ES-I3 (cell line): ENCODE measurements at regions not wholly inside any gene's neighbourhood (a gene's known extent, or its start where the extent isn't known, plus 50 kb on each side); places are given as distances from the start of the nearest gene placed in this dataset.
"Not testable (repeated sequence)": the region's sequence is repeated elsewhere in the genome, so short reads cannot be mapped to it uniquely, and the experiment has no call there.

Experiments
- H3K36me3 ChIP-seq: 2 replicates; pipeline ENCODE4 v1.6.1; 2013; ENCODE audit warnings: mild to moderate bottlenecking, low read length, control low read depth, moderate library complexity; ENCODE audit not compliant: insufficient read depth
- H3K4me1 ChIP-seq: 2 replicates; pipeline ENCODE4 v1.6.1; 2013; ENCODE audit warnings: mild to moderate bottlenecking, control low read depth, low read length; ENCODE audit not compliant: insufficient read depth
- H3K9ac ChIP-seq: 2 replicates; pipeline ENCODE4 v1.6.1; 2013; ENCODE audit warnings: low read depth, mild to moderate bottlenecking, low read length, moderate library complexity
- H3K9me3 ChIP-seq: 2 replicates; pipeline ENCODE4 v1.6.1; 2013; ENCODE audit warnings: mild to moderate bottlenecking, low read length, moderate library complexity; ENCODE audit not compliant: control insufficient read depth, insufficient read depth

GRCh38 chr12:67107751-67108269, 161.3 kb upstream of the CAND1 start:
- no peak overlapping the region for H3K9ac ChIP-seq
- peaks cover 5% of the 10 kb centered on the region for H3K4me1 ChIP-seq
- no peaks in the 10 kb centered on the region for H3K36me3 ChIP-seq
- H3K9me3 ChIP-seq, result no peaks in the 10 kb centered on the region

- not testable (repeated sequence) for H3K36me3 ChIP-seq, H3K9me3 ChIP-seq, H3K9ac ChIP-seq, H3K4me1 ChIP-seq
Measured at GRCh38 chr12:67110345-67110744, 158.8 kb upstream of the CAND1 start.

DNA sequence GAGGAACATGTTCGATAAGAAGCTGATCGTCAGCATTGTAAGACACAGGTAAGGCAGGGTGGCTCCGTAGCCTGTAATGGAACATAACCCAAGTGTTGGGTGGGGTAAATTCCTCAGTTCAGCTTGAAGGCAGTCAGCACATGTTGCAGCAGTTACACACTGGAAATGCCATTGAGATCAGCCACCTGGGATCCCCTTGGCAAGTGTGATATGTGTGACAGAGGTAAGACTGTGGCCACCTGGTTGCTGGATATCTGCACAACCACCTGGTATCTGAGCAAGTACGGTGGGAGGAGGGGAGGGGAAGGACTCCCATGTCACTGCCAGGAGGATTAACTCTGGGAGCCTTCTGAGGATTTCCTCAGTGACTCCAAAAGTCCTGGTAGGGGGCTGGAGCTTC, 158.0 kb upstream of the CAND1 start:
- Histone ChIP-seq H3K36me3 (no peaks in the 10 kb centered on the region), H3K9ac (no peak overlapping the region), H3K9me3 (no peaks in the 10 kb centered on the region), H3K4me1 (peaks cover 5% of the 10 kb centered on the region)

DNA sequence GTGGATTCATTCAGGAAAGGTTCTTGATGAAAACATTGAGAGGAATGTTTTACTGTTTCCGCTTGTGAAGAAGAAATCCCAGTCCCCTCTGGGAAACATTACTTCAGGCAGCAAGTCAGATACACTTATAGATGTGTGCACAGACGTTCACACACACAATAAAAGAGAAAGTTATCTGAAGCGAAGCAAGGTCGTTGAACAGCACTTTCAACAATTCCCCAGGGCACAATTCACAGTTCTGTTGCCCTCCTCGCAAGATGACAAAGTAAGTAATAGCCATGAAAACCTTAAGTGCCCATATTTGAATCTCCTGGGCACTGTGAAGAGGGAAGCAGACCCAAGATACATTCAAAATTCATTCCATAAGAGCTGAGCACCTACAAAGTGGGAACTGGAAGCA, 156.6 kb upstream of the CAND1 start:
- no peaks in the 10 kb centered on the region for H3K36me3 ChIP-seq
- H3K4me1 ChIP-seq, result peaks cover 5% of the 10 kb centered on the region
- no peak overlapping the region for H3K9ac ChIP-seq
- H3K9me3 ChIP-seq, result no peaks in the 10 kb centered on the region

DNA sequence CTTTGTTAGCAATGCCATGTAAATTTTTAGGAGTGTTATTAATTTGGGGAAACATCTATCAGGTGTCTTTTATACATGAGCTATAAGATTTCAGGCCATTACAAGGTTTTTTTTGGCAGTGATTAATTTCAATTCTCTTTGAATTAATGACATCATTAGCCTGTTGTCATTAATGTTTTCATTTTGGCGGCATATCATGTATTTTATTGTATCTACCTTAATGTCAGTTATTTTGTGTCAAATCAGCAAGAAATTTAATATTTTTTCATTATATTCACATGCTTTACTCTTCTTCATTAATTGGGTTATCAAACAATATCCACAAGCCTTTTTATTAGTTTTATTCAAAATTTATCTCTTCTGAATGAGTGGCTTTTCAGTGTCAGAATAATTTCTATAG, 153.0 kb upstream of the CAND1 start:
- H3K4me1 ChIP-seq, result peaks cover 3% of the 10 kb centered on the region
- H3K9me3 ChIP-seq, result no peaks in the 10 kb centered on the region
- no peaks in the 10 kb centered on the region for H3K36me3 ChIP-seq
- no peak overlapping the region for H3K9ac ChIP-seq

DNA sequence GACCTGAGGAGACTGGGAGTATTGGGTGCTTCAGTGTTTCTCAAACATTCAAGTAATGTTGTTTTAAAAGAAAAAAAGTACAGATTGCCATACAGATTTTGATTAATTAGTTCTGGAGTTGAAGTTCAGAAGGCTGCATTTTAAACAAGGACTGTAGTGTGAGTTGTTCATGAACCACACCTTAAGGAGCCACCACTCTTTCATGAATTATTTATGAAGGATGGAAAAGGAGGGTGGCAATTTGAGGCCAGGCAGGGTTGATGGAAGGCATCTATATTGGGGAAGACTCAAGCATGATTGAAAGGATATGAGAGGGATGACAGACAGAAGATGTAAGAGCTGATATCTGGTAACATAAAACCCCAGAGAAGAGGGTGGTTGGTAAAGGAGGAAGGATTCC, 146.6 kb upstream of the CAND1 start:
- no peaks in the 10 kb centered on the region for H3K36me3 ChIP-seq
- H3K9me3 ChIP-seq, result no peaks in the 10 kb centered on the region
- no peak overlapping the region; the same call in 1 of the 2 replicates for H3K9ac ChIP-seq
- no peaks in the 10 kb centered on the region for H3K4me1 ChIP-seq

DNA sequence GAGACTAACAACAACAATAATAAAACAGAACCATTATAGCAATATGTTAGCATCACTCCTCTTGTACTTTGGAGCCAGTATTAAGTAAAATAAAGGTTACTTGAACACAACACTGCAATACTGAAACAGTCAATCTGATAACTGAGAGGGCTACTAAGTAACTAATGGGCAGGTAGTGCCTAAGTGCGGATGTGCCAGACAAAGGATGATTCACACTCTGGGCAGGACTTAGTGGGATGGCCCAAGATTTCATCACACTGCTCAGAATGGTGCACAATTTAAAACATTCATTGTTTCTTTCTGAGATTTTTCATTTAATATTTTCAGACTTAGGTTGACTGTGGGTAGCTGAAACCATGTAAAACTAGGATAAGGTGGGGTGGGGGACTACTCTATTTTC, 131.9 kb upstream of the CAND1 start:
- Histone ChIP-seq H3K4me1 (no peaks in the 10 kb centered on the region), H3K9ac (no peak overlapping the region), H3K36me3 (no peaks in the 10 kb centered on the region), H3K9me3 (no peaks in the 10 kb centered on the region)

DNA sequence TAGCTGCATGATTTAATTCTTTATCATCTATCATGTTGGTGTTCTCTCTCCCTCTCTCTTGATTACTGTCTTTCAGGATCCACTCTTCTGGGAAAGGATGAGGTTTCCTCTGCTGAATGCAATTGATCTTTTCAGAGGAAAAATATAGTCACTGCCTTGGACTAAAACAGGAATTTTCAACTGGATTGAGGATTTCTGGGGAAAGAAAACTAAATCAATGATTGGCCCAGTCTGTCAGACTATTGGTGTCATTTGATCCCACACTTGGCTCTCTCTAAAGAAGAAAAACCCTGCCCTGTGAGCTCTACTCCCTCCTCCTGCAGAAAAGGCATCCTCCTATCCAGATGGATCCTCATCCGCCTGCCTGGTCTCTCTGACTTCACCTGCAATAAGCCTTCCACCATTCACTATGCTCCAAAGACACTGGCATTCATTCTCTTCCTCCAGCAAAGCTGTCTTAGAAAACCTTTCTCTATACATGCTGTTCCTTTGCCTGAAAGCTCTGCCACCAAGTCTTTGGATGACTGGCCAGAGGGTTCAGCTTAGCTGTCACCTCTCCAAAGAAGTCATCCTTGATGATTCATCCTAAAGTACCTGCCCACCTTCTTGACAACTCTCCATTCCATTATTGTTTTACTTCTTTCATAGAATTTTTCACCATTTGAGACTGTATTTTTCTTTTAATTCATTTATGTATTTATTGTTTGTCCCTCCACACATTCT, 127.7 kb upstream of the CAND1 start:
- Histone ChIP-seq H3K9ac (no peak overlapping the region), H3K9me3 (no peaks in the 10 kb centered on the region), H3K4me1 (no peaks in the 10 kb centered on the region), H3K36me3 (no peaks in the 10 kb centered on the region)

DNA sequence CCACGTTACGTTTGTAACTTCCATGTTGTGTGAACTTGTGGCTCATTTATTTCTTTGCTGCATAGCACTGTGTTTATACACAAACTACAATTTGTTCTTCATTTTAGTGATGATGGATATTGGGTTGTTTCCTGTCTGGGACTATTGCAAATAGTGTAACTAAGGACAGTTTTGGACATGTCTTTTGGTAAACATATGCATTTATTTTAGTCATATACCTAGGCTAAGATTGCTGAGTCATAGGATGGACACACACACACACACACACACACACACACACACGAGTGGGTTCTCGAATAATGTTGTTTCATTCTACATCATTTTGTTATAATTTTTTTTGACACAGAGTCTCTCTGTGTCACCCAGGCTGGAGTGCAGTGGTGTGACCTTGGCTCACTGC, 123.5 kb upstream of the CAND1 start:
- no peaks in the 10 kb centered on the region for H3K9me3 ChIP-seq
- H3K4me1 ChIP-seq, result no peaks in the 10 kb centered on the region
- no peak overlapping the region for H3K9ac ChIP-seq
- H3K36me3 ChIP-seq, result no peaks in the 10 kb centered on the region

GRCh38 chr12:67147030-67147429, 122.1 kb upstream of the CAND1 start:
- Histone ChIP-seq H3K9ac (no peak overlapping the region), H3K9me3 (no peaks in the 10 kb centered on the region), H3K36me3 (no peaks in the 10 kb centered on the region), H3K4me1 (no peaks in the 10 kb centered on the region)

GRCh38 chr12:67147447-67147846, 121.7 kb upstream of the CAND1 start:
- no peaks in the 10 kb centered on the region for H3K9me3 ChIP-seq
- no peaks in the 10 kb centered on the region for H3K4me1 ChIP-seq
- no peaks in the 10 kb centered on the region for H3K36me3 ChIP-seq
- no peak overlapping the region for H3K9ac ChIP-seq

DNA sequence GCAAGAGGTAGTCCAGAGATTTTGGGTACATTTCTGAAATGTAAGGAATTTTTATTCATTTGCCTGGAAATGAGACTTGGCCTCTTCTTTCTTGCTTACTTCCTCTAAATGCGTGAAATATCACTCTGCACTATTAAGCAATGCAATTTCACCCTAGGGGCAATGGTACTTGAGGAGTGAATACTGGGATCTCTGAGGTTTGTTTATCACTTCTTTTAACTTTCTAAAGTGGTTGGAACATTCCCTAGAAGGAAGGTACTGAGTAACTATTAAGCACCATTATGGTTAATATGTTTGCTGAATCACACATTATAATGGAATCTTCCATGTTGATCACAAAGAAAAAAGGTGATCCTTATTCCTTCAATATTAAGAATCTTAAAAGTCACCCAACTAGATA, 120.9 kb upstream of the CAND1 start:
- H3K9ac ChIP-seq, result no peak overlapping the region
- H3K4me1 ChIP-seq, result no peaks in the 10 kb centered on the region
- no peaks in the 10 kb centered on the region for H3K9me3 ChIP-seq
- no peaks in the 10 kb centered on the region for H3K36me3 ChIP-seq

- Histone ChIP-seq H3K9ac (no peak overlapping the region), H3K4me1 (no peaks in the 10 kb centered on the region), H3K9me3 (no peaks in the 10 kb centered on the region), H3K36me3 (no peaks in the 10 kb centered on the region)
Measured at GRCh38 chr12:67151886-67152285, 117.3 kb upstream of the CAND1 start.

DNA sequence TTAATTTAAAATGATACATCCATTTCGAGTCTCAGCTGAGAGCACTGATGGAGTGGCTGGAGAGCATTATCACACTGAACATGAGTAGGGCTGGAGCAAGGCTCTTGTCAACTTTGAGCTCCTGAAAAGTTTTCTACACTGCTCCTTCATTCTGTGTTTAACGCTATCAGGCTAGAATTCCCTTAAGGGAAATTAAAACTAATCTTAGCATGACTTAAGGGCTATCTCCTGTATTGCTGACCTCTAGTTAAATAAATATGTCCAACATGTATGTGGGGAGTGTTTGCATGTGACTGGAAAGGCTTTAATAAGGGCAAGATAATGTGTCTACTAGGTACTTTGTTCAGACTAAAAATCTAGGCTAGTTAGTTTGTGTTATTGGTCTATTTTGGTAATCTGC, 116.7 kb upstream of the CAND1 start:
- Histone ChIP-seq H3K36me3 (no peaks in the 10 kb centered on the region), H3K9ac (no peak overlapping the region), H3K4me1 (no peaks in the 10 kb centered on the region), H3K9me3 (no peaks in the 10 kb centered on the region)

GRCh38 chr12:67154901-67155300, 114.3 kb upstream of the CAND1 start:
- no peaks in the 10 kb centered on the region for H3K9me3 ChIP-seq
- no peaks in the 10 kb centered on the region for H3K36me3 ChIP-seq
- H3K4me1 ChIP-seq, result no peaks in the 10 kb centered on the region
- no peak overlapping the region for H3K9ac ChIP-seq
